A673 (cell line): ENCODE measurements at regions not wholly inside any gene's neighbourhood (a gene's known extent, or its start where the extent isn't known, plus 50 kb on each side); places are given as distances from the start of the nearest gene placed in this dataset.

Source experiments
- BruUV-seq: library from RNA; stranded (reverse); fragments of 400-500 nt; replicated peaks from 2 replicates; lab custom pipeline; 2021; lab: Mats Ljungman, UMichigan
- CTCF ChIA-PET: fragments of 300-600 bp; sonication (Branson Sonifier 250); formaldehyde crosslinking; loops from one replicate; lab custom pipeline; 2022; ENCODE audit warnings: antibody characterized with exemption; lab: Charles Lee
- POLR2A ChIA-PET: fragments of 300-600 bp; sonication (Branson Sonifier 250); formaldehyde crosslinking; loops from one replicate; lab custom pipeline; 2022; ENCODE audit warnings: antibody characterized with exemption; ENCODE audit not compliant: low non-redundant PET; lab: Charles Lee
- DNase-seq: peaks from one replicate; pipeline ENCODE4 v3.0.0-alpha.2; 2015; ENCODE audit warnings: low spot score
- H3K27ac ChIP-seq: fragments of 200-600 bp; sonication (generic); 2 replicates; pipeline ENCODE4 v1.5.1; 2016; ENCODE audit warnings: mixed run types, low read depth, mild to moderate bottlenecking, mixed read lengths, antibody characterized with exemption, low read length; ENCODE audit not compliant: poor library complexity, severe bottlenecking
- H3K27me3 ChIP-seq: fragments of 200-600 bp; sonication (generic); replicated peaks from 2 replicates; pipeline ENCODE4 v1.6.1; 2017; ENCODE audit warnings: mixed run types, low read depth, mild to moderate bottlenecking, mixed read lengths, antibody characterized with exemption, low read length; ENCODE audit not compliant: insufficient read depth, poor library complexity
- H3K36me3 ChIP-seq: fragments of 200-600 bp; sonication (generic); 2 replicates; pipeline ENCODE4 v1.6.1; 2016; ENCODE audit warnings: mixed run types, mild to moderate bottlenecking, mixed read lengths, antibody characterized with exemption, low read length; ENCODE audit not compliant: insufficient read depth, poor library complexity, severe bottlenecking
- H3K4me1 ChIP-seq: fragments of 200-600 bp; sonication (generic); 2 replicates; pipeline ENCODE4 v1.6.1; 2017; ENCODE audit warnings: mixed run types, mild to moderate bottlenecking, mixed read lengths, antibody characterized with exemption, low read length; ENCODE audit not compliant: insufficient read depth, poor library complexity, severe bottlenecking
- H3K4me3 ChIP-seq: fragments of 200-600 bp; sonication (generic); 2 replicates; pipeline ENCODE4 v1.5.1; 2016; ENCODE audit warnings: low read depth, mixed run types, mild to moderate bottlenecking, mixed read lengths, low read length; ENCODE audit not compliant: poor library complexity, severe bottlenecking
- H3K9me3 ChIP-seq: fragments of 200-600 bp; sonication (generic); 2 replicates; pipeline ENCODE4 v1.6.1; 2016; ENCODE audit warnings: mixed run types, low read depth, mild to moderate bottlenecking, mixed read lengths, antibody characterized with exemption, low read length; ENCODE audit not compliant: poor library complexity, severe bottlenecking
- CTCF ChIP-seq: fragments of 300-800, 200-600 bp; sonication (generic); conservative IDR thresholded peaks from 2 replicates; pipeline ENCODE4 v1.5.1; 2017; ENCODE audit warnings: low read depth, mild to moderate bottlenecking, antibody characterized with exemption, low read length, moderate library complexity, mixed read lengths
- EZH2 ChIP-seq: fragments of 200-600 bp; sonication (generic); IDR thresholded peaks from 2 replicates; pipeline ENCODE4 v1.6.1; 2017; ENCODE audit warnings: borderline replicate concordance, low read depth, mild to moderate bottlenecking, mixed read lengths, antibody characterized with exemption, low read length; ENCODE audit not compliant: poor library complexity, severe bottlenecking
- intact Hi-C: fragments of 100-400 bp; cut with micrococcal nuclease; formaldehyde crosslinking; loops from one replicate; pipeline ENCODE4 v1.10.0; 2022; ENCODE audit not compliant: unreplicated experiment

GRCh38 chr3:124322309-124322880, 330.5 kb upstream of the ROPN1 start:
- Histone ChIP-seq H3K4me3 (no peak overlapping the region), H3K4me1 (no peaks in the 10 kb centered on the region), H3K36me3 (no peaks in the 10 kb centered on the region), H3K9me3 (no peaks in the 10 kb centered on the region), H3K27me3 (peaks cover 3% of the 10 kb centered on the region), H3K27ac (no peak overlapping the region)
- no peak for DNase-seq
- TF ChIP-seq EZH2 (no peak), CTCF (no peak)
- intact Hi-C loops = no loop called here
- ChIA-PET POLR2A (no interaction called here), CTCF (no interaction called here)
- no TSS peak for BruUV-seq

DNA sequence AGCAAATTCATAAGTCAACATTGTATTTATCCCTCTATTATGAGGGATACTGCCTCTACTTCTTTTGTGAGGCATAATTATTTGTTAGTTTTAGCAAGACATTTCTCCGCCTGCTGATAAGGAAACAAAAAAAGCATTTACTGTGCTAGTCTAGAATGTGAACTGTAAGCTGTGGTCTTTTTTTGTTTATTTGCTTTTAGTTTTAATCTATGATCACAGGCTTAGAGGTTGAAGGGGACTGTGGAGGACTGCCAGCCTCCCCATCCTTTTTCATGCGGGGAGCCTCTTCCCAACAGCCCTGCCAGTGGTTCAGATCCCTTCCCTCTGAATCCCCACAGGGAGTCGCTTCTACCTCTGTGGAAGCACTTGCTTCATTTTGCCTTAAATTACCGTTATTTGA, 331.0 kb upstream of the ROPN1 start:
- DNase-seq = no peak
- CTCF ChIA-PET = no interaction called here
- intact Hi-C loops = no loop called here

DNA sequence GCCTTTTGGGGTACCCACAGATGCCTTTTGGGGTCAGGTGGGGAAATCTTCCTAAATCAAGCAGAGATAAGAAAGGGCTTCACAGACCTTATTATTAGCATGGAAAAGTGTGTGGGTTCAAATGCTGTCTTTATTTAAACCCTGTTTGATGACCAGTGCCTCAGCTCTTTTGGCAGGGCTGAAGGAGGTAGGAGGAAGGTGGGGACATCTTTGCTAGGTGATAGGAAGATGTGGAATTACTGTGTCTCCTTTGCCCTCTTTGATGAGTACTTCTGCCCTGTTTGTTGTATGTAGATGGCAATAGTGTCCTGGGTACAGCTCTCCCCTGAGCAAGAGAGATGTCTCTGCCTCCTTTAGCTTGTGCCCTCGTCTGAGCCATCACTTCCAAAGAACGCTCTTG, 333.3 kb upstream of the ROPN1 start:
- Histone ChIP-seq H3K27ac (no peak overlapping the region), H3K27me3 (peaks cover 3% of the 10 kb centered on the region), H3K4me1 (no peaks in the 10 kb centered on the region), H3K9me3 (no peaks in the 10 kb centered on the region), H3K4me3 (no peak overlapping the region), H3K36me3 (no peaks in the 10 kb centered on the region)
- POLR2A ChIA-PET = no interaction called here
- no peak for TF ChIP-seq CTCF
- TF ChIP-seq EZH2 = no peak
- no peak for DNase-seq
- BruUV-seq = no TSS peak
- CTCF ChIA-PET = interaction anchor here (0.6 kb wide), 1 partner anchor 26 kb away, joined by 5 read pairs; no protein-coding TSS in a partner anchor
- intact Hi-C loops = no loop called here

More for the DNA sequence above, 331.0 kb upstream of the ROPN1 start:
- Histone ChIP-seq H3K27ac (no peak overlapping the region), H3K4me3 (no peak overlapping the region), H3K4me1 (no peaks in the 10 kb centered on the region), H3K36me3 (no peaks in the 10 kb centered on the region), H3K9me3 (no peaks in the 10 kb centered on the region), H3K27me3 (peaks cover 3% of the 10 kb centered on the region)
- TF ChIP-seq EZH2 (no peak), CTCF (no peak)
- POLR2A ChIA-PET = no interaction called here
- no TSS peak for BruUV-seq
